ENCODE measurements at regions not wholly inside any gene's neighbourhood (a gene's known extent, or its start where the extent isn't known, plus 50 kb on each side); places are given as distances from the start of the nearest gene placed in this dataset.

- TF ChIP-seq CTCF (IDR thresholded peaks at IDR 0.05; ENCODE audit: insufficient read depth, low read depth, low read length, missing control alignments), result no peak
- no peak for DNase-seq (ENCODE audit: low read depth)
- H3K4me3 ChIP-seq (ENCODE audit: low read depth, low read length), result no peak overlapping the region
Observed at GRCh38 chr18:68475883-68476282, 239.0 kb downstream of the TMX3 start.

GRCh38 chr18:68472701-68473295 is 242.1 kb downstream of the TMX3 start:
- DNase-seq (ENCODE audit: low read depth), result no peak
- no peak overlapping the region for H3K4me3 ChIP-seq (ENCODE audit: low read depth, low read length)
- TF ChIP-seq CTCF (IDR thresholded peaks at IDR 0.05; ENCODE audit: insufficient read depth, low read depth, low read length, missing control alignments), result no peak

- TF ChIP-seq CTCF (IDR thresholded peaks at IDR 0.05; ENCODE audit: insufficient read depth, low read depth, low read length, missing control alignments), result no peak
- no peak for DNase-seq (ENCODE audit: low read depth)
- no peak overlapping the region for H3K4me3 ChIP-seq (ENCODE audit: low read depth, low read length)
Observed at GRCh38 chr18:68469049-68469625, 245.8 kb downstream of the TMX3 start.

- peak; percentile 4 for DNase-seq (ENCODE audit: low read depth)
- no peak for TF ChIP-seq CTCF (IDR thresholded peaks at IDR 0.05; ENCODE audit: insufficient read depth, low read depth, low read length, missing control alignments)
- H3K4me3 ChIP-seq (ENCODE audit: low read depth, low read length), result no peak overlapping the region
Observed at GRCh38 chr18:68467957-68468356, 247.0 kb downstream of the TMX3 start.

- H3K4me3 ChIP-seq (ENCODE audit: low read depth, low read length), result no peak overlapping the region
- TF ChIP-seq CTCF (IDR thresholded peaks at IDR 0.05; ENCODE audit: insufficient read depth, low read depth, low read length, missing control alignments), result no peak
Observed at GRCh38 chr18:68467329-68467728, 247.6 kb downstream of the TMX3 start.

GRCh38 chr18:68466672-68467071 is 248.2 kb downstream of the TMX3 start:
- no peak for DNase-seq (ENCODE audit: low read depth)

More at GRCh38 chr18:68467329-68467728, 247.6 kb downstream of the TMX3 start:
- no peak for DNase-seq (ENCODE audit: low read depth)

More at GRCh38 chr18:68466672-68467071, 248.2 kb downstream of the TMX3 start:
- no peak overlapping the region for H3K4me3 ChIP-seq (ENCODE audit: low read depth, low read length)
- TF ChIP-seq CTCF (IDR thresholded peaks at IDR 0.05; ENCODE audit: insufficient read depth, low read depth, low read length, missing control alignments), result no peak
